HG03095 (cell line): ENCODE measurements at regions not wholly inside any gene's neighbourhood (a gene's known extent, or its start where the extent isn't known, plus 50 kb on each side); places are given as distances from the start of the nearest gene placed in this dataset.

ENCODE experiments used
- ATAC-seq: cut with Tn5 transposase; IDR thresholded peaks from one replicate; pipeline ENCODE4 v1.9.1; 2021; ENCODE audit warnings: moderate library complexity; ENCODE audit not compliant: unreplicated experiment

DNA sequence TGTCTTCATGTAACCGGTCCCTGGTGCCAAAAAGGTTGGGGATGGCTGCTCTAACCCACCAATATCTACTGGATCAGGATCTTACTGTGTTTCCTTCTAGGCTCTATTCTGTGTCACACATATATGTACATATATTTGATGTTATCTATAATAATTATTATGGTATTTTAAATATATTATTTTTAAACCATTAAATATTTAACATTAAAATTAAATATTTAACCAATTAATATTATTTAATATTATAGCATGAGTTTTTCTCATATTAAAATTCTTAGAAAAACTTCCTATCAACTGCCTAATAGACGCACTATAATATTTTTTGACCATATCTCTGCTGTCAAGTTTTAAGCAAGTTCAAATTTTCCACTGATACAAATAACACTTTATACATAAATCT lies 196.9 kb upstream of the PLET1 start:
- no peak for ATAC-seq

DNA sequence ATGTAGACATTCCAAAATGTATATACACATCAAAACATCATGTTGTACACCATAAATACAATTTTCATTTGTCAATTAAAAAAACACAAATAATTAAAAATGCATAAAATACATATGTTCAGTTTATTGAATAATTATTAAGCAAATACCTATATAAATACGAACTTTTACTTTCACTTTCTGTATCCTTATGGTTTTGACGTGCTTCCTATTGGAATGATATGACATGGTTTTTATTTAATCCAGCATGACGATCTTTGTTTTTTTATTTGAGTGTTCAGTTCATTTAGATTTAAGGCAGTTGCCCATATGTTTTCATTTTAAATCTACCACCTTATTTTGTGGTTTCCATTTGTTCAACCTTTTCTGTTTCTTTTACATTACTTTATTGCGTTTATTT lies 198.3 kb upstream of the PLET1 start:
- ATAC-seq: no peak

DNA sequence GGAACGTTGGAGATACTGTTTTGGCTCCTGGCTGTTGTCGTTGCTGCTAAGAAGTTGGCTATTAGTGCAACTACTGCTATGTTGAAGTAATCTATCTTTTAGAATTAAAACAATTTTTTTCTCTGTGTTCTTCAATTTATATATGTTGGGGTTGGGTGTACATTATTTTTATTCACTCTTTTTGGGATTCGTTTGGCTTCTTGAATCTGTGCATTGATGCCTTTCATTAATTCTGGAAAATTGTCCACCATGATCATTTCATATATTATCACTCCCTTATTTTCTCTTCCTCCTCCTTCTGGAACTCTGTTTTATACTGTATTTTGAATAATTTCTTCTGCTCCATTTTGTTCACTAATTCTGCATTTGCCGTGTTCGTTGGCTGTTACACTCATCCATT lies 199.5 kb upstream of the PLET1 start:
- no peak for ATAC-seq

DNA sequence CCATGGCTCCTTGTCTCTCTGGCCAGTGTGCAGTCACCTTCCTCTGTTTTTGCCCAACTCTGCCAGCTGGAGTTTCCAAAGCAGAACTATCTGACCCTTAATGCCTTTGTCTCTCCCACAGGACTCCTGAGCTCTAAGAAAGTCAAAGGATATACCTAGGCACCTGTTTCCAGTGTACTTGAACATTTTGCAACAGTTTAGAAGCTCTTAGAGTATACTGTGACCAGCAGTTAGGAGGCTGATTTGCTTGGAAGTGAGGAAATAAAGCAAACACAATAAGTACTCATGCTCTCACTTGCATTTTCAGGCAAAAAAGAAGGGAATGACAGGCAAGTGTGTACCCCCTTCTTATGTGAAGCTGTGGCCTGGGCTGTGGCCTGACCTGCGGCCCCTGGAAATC lies 204.3 kb upstream of the PLET1 start:
- ATAC-seq: no peak

DNA sequence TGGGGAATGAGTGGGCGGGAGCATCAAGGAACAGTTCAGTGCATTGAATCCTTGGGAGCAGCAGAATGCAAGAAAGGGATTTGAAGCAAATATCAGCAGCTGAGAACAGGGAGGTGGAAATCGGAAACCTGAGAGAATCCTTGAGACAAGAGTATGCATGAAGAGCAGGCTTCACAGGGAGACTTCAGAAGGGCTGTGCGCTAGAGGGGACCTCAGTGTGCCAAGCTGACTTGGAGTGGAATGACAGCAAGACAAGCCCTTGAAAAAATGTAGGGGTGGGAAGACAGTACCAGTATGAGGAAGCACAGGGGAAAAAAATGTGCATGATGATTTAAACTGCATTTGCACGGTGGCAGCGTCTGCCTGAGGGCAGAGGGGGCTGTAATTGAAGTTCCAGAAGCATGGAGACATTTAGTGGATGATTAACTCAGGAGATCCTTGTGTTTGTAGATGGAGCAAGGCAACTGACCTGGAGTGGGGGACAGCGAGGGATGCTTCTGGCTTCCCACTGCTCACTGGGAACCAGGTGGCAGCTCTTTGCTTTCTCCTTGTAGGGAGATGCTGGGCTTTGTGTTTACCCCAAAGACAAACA lies 204.9 kb upstream of the PLET1 start:
- ATAC-seq: no peak

DNA sequence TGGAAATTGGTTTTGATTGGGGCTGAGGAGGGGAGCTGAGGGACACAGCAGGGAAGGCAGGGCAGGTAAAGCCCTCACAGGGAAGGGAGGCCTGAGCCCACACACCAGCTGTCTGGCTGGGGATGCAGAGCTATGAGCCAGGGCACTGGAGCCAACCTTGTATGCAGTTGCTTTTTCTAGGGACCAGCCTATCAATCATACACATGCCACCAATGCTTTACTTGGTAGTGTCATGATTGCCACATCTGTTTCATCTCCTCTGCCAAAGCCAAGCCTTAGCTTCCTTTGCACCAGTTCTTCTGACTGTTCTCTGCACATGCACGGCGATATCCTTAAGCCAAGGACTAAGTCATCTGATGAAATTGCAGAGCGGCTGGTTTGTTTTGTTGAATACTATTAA lies 207.1 kb upstream of the PLET1 start:
- ATAC-seq: no peak

DNA sequence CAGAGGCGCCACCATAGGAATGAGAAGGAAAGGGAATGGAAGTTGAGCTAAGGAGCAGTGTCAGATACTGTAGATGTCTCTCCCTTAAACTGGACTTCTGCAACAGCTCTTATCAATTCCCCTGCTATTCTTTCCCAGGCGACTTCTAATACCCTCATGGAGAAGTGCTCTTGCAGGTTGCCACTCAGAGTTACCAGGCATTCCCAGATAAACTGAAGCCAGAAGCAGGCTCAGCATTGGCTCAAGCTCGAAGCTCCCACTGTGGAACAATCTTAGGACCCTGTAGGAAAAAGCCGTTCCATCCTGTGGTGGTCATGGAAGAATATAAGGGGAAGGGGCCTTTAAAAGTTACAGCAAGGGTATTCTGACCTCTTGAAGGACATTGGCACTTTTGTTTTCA lies 208.7 kb upstream of the PLET1 start:
- no peak for ATAC-seq

DNA sequence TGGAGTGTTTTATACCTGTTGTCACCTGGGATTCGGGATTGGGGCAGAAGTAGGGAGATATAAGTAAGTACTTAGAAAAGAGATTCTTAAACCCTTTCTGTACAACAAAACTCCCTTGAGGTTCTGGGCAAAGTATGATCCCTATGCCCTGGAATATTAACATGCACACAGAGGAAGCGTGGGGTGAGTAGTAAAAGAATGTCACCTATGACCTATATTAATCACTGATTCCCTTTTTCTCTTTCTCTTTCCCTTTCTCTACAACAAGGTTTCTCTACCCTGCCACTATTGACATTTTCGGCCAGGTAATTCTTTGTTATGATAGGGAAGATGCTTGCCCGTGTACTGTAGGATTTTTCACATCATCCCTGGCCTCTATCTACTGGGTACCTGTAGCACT lies 209.7 kb upstream of the PLET1 start:
- no peak for ATAC-seq

DNA sequence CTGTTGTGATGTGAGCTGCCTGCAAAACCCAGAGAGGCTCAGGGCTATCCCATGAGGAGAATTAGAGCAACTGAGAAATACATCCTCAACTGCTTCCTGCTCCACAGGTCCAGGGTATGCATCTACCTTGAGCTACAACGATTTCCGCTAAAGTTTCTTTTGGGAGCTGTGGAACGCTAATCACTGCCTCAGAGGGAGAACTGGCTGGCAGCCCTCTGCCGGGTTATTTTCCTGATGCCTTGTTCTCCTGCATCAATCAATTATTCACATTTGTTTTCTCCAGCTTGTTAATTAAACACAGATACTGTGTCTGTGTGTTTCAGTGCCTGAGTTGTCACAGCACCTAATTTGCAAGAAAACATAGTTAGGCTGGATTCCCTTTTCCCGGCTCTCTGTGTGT lies 211.1 kb upstream of the PLET1 start:
- ATAC-seq: no peak

DNA sequence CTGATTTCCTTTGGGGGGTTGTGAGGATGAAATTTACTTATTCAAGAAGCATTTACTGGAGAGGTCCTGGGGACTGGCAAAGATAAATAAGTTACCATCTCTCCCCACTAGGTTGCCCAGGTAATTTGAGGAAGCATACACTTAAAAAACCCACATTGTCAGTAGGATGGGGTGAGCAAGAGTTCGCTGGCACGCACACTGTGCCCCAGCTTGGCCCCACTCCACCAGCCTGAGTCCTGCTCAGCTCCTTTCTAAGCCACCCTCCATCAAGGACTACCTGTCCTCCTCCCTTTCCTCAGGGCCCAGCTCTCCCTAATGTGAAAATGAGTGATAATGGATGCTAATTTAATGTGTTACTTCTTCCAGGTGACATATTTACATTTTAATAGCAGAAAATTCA lies 216.5 kb upstream of the PLET1 start:
- no peak for ATAC-seq

DNA sequence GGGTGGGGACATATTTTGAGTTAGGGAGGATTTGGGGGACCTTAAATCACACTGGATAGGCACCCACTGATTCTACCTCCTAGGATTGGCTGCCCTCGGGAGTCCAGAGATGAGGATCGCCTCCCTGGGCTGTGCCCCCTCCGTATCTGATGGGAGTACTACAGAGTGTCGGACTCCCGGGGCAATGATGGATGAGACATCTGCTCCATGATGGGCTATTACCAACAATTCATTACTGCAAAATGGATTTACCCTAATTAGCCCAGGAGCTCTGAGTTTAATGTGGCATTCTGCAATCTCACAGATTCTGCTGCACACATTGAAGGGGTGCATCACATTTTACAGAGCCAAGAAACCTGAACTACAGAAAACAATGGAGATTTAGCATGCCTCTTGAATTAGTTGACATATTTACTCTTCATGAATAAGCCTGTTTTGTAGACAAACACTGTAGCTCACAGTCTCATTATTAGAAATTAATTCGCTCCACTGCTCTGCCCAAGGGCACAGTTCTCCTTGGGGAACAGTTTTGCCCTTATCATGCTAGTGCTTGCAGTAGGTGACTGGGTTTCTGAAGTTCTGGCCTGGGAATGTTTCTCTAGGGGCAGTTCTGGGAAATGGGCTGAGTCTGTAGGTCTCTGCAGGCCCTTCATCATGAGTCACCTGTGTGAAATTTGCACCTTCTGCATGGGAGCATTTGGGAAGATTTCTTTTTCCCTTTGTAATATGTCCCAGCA lies 217.1 kb upstream of the PLET1 start:
- no peak for ATAC-seq

DNA sequence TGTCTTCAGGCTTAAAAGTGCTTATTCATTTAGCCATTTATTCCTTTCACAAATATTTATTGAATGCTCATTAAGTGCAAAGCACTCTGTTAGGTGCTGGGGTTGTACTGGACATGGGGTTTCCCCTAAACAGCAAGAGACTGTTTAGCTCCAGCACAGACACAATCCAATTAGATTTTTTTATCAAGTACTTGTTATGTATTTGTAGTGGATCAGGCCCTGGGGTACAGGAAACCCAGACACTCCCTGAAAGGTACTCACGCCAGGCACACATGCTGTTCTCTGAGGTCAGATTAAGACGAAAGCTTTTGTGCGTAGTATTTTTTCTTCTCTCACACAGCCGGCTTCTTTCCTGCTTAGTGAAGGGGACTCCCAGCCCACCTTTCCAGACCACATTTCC lies 218.1 kb upstream of the PLET1 start:
- ATAC-seq: no peak

DNA sequence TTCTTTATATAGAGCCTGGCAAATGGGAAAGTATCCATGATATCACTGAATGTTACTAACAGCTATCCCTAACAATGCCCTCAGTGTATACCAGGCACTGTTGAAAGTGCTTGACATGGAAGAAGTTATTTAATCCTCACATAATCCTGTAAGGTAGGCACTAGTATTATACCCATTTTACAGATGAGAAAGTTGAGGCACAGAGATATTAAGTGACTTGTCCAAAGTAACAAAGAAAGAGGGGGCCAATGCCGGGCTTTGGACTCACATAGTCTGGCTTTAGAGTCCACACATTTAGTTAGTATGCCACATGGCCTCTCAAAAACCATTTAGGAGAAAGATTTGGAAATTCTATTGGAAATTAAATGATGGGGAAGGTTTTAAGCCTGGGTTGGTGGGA lies 220.8 kb upstream of the PLET1 start:
- ATAC-seq: no peak

DNA sequence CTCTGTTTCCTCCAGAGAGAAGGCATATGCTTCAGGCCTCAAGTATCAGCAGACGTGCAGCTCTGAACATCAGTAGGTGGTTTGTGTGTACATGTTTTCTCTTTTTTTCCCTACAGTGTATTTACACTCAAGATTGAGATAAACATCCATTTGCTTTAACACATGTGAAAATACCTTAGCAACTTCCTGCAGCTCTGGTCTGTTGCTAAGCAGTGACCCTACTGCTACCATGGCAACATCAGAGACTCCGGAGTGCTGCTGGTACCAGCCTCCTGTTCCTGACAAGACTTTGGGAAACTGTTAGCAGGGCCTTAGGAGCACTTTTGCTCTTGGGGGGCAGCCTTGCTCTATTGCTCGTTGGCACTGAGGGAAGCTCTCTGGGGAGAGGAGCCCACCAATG lies 221.2 kb upstream of the PLET1 start:
- ATAC-seq: no peak

DNA sequence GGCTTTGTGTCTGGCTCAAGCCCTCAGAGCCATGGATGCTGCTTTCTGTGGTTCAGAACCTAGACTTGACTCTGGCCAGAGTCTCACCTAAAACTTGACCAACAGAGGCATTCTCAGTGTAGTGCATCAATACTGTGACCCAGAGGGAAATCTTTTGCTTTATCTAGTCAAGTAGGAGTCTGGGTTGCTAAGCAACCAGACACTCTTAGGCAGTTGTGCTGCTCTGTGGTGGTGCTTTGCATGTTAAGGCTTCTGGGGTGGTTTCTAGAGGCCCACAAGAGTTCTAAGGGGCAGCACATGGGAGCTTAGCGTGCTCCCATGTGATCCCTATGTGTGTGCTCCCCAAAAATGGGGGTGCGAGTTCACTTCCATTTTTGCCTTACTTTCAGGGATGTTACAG lies 224.6 kb upstream of the PLET1 start:
- no peak for ATAC-seq

DNA sequence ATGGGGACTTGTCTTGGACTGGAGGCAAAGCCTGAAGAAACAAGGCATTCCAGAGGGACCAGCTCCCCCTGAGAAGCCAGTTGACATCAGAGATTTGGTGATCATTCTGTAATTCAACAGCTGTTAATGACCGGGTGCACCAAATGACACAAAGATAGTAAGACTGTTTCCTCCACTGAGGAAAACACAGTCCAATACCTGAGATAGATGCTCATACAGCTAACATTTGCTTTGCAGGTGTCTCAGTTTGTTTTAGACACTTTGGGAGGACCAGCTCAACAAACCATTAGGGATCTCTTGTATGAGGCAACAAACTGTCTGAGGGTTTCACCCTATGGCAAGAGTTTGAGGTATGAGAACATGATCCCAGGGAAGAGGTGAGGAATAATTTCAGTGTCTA lies 237.2 kb upstream of the PLET1 start:
- no peak for ATAC-seq

DNA sequence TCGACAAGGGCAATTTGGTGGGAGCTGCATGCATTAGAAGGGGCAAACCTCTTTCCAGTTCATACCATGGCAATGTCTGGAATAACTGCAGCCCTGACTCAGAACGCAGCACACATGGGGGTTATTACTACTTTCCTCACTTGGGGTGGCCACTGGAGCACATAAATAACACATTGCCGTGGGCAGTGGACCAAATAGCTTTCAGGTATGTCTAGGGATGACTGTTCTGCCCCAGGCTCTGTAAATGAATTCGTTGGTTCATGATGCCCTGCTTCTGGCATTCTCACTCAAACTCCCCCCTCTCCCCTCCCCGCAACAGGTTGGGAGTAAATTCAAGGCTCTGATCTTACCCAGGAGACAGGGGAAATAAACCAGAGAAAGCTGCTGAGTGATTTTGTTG lies 238.0 kb upstream of the PLET1 start:
- ATAC-seq: no peak

DNA sequence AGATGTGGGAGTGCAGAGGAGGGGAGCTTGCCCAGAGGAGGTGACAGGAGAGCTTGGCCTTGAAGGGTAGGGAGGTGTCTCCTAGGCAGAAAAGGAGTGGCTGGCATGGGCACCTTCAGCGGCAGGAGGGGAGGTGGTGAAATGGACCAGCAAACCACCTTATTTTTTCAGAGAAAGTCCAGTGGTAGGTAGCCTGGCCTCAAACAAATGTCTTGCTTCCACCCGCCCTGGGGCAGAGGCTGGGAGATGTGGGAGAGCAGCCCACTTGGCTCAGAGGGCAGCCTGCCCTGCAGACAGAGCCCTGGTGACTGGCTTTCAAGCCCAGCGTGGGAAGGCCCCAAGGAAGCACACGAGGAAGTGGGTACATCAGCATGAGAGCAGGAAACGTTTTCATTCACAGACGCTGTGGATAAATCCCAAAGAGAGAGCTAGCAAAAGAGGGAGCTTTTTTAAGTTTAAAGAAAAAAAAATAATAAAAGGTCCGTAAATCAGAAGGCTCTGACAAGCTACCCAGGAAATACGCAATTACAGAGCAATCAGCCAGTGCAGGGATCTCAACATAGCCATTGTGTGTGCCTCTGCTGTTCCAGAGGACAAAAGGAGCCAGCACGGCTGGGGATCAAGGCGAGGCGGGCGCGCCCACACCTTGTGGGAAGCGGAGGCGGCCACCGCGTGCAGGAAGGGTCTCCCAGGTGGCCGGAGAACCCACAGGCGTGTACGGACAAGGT lies 238.7 kb upstream of the PLET1 start:
- no peak for ATAC-seq

DNA sequence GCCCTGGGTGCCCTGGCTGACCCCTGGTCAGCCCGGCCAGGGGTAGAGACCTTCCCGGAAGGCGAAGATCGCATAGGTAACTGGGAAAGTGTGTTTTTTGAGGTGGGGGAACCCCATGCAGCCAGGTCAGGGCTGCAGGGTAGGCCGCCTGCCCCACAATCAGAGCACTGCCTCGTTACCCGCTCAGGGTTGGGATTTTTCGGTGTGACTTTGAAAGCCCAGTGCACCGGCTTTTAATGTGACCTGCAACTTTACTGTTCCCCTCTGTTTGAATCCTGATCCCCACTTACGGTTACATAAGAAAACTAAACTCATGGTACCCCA lies 239.2 kb upstream of the PLET1 start:
- ATAC-seq: no peak

DNA sequence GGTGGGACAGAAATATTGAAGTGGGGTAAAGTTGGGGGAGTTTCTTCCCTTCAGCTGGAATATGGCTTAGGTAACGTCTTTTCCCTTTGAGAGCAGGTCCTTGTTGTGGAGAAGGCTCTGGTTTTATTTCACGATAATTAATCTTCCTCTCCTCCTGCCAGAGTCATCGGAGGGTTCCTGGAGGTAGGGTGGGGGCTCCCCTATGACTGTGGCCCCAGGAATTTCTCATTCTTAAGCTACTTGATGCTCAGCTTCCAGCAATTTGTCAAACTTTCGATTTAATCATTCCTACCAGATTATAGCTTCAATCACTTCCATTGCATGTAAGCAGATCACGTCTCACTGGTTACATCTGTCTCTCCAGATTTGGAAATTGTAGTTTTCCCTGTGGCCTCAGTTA lies 242.8 kb upstream of the PLET1 start:
- no peak for ATAC-seq

DNA sequence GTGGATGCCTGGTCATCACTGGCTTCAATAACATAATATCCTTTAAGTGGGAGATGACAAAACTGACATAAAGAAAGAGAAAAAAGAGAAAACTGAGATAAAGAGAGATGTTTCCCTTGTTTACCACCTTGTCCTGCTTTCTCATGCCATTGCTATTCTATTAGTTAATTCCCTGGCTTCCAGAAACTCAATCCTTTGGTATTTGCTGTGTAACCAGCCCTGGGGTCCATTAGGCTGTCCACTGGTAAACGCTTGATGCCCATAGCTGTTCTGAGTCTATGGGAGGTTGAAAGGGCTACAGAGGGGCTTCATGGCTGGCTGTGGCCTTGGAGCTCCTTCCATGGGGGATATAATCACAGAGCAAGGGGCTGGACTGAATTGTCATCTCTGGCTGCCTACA lies 243.4 kb upstream of the PLET1 start:
- no peak for ATAC-seq

DNA sequence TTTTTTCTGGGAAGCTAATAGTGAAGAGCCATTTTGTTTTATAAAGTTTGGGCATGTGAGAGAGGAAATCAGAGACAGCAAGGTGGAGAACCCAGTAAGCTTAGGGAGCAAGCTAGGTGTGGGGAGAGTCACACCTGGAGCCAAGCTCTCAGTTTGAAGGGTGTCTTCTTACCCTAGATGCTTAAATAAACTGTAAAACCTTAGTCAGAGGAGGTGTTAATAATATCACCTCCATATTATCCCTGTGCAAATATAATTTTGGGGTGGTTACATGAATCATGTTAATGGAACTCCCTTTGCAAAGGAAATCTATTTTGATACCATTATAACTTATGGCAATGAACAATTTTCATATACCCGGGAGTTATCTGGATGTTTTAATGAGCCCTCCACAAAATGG lies 246.2 kb upstream of the PLET1 start:
- ATAC-seq: no peak

DNA sequence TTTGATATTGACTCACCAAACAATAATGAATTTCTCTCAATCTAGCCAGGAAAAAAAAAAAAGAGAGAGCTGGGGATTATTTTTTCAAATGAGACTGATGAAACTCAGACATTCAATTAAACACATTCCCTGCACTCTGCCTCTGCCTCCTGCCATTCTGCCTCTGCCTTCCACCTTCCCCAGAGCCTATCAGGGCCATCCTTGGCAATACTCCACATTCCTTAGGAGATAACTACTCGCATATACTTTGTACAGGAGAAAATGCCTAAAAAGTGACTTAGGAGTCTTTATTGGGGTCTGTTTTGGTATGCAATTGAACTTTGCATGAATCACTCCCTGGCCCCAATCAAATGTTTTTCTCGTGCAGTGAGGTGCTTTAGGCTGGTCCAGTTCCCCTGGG lies 246.6 kb upstream of the PLET1 start:
- ATAC-seq: no peak
